GM19452 (cell line): ENCODE measurements at regions not wholly inside any gene's neighbourhood (a gene's known extent, or its start where the extent isn't known, plus 50 kb on each side); places are given as distances from the start of the nearest gene placed in this dataset.

ENCODE experiments used
- ATAC-seq: cut with Tn5 transposase; IDR thresholded peaks from one replicate; pipeline ENCODE4 v1.9.1; 2021; ENCODE audit not compliant: unreplicated experiment

DNA sequence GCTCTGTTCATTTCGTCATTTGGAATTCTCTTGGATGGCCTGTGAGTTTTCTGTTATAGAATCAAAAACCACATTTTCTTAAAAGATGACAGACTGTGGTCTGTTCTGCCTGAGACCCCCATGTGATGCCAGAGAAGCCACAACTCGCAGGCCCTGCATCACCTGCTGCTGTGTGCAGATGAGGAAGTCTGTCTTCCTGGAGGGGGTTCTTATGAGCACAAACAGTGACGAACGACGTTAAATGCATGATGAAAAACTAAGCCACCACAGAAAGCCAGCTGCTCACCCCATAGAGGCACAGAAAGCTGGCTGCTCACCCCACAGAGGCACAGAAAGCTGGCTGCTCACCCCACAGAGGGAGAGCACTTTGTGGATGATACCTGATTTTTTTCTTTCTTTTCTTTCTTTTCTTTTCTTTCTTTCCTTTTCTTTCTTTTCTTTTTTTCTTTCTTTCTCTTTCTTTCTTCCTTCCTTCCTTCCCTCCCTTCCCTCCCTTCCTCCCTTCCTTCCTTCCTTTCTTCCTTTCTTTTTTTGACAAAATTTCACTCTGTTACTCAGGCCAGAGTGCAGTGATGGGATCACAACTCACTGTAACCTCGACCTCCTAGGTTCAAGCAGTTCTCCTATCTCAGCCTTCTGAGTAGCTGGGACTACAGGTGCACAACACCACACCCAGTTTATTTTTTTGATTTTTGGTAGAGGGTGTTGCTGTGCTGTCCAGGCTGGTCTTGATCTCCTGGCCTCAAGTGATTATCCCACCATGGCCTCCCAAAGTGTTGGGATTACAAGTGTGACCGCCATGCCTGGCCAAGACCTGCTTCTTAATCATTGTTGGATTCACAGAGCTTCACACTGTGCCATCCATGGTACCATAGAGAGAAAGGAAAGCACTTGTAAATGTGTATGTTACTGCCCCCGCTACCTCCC lies 1191.4 kb downstream of the UQCRFS1 start:
- ATAC-seq, result no peak

DNA sequence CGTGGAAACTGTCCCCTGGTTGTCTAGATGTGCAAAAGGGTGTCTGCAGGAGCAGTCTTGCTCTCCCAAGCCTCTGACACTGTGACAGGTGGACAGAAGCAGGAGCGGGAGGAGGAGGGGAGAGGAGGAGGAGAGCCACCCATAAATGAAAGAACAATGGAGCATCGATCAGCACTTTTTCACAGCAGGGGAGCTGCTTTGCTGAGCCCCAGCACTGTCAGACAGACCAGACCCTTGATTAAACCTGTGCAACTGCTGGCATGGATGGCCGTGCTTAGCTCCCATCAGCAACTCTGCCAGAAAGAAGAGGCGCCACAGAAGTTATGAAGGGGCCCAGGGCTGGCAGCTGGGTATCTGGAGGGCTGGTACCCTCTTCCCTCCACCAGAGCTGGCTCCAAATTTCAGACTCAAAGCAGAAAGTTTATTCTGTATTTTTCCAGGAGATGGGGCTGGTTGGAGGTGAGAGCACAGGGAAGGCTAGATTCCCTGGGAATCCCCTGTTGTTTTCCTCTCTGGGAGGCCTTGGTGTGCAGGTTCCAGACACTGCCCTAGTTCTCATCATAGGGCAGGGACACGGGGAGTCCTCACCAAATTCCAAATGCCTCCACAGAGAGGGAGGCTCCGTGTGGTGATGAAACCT lies 1192.2 kb downstream of the UQCRFS1 start:
- ATAC-seq, result no peak

DNA sequence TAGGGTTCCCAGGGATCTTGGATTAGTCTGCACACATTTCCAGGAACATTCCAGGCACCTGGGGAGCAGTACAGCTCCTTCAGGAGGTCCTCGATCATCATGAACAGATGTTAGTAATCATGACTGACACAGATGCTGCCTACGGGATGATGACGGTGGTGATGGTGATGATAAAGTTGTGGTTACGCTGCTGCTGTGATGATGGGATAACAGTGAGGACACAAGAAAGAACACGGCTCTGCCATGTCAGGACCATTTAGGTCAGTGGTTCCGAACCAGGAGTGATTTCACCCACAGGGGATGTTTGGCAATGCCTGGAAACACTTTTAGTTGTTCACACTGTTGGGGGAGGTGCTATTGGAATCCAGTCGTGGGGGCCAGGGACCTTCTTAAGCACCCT lies 1193.0 kb downstream of the UQCRFS1 start:
- ATAC-seq, result no peak

DNA sequence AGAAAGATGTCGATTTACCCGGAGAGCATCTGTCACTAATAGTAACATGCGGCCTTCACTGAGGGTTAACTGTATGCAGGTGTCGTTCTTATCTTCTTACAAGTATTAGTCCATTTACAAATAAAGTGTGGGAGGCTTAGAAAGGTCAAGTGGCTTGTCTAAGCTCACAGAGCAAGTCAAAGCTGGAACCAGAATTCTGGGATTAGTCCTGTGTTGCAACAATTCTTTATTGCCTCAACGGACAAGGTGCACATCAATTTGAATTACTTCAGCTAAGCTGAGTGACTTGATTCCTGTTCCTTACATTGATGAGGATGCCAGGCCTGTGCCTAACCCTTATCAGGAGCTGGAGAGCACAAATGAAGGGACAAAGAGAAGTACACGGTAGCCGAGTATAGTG lies 1193.6 kb downstream of the UQCRFS1 start:
- no peak for ATAC-seq

DNA sequence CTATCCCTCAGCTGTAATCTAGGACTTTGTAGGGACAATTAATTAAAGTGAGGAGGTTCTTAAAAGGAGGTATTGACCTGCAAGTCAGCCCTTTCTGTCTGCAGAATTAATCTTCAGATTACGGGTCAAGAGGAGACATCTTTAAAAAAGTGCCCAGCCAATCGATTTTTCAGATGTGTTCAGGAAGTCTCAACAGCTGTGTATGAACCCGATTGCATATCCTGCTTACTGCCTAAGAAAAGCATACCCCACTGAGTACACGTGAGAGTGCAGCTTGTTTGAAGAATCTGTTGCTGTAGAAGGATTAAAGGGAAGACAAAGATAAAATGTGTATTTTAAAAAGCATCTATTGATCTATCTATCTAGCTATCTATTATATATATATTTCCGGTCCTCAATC lies 1194.5 kb downstream of the UQCRFS1 start:
- ATAC-seq, result no peak

DNA sequence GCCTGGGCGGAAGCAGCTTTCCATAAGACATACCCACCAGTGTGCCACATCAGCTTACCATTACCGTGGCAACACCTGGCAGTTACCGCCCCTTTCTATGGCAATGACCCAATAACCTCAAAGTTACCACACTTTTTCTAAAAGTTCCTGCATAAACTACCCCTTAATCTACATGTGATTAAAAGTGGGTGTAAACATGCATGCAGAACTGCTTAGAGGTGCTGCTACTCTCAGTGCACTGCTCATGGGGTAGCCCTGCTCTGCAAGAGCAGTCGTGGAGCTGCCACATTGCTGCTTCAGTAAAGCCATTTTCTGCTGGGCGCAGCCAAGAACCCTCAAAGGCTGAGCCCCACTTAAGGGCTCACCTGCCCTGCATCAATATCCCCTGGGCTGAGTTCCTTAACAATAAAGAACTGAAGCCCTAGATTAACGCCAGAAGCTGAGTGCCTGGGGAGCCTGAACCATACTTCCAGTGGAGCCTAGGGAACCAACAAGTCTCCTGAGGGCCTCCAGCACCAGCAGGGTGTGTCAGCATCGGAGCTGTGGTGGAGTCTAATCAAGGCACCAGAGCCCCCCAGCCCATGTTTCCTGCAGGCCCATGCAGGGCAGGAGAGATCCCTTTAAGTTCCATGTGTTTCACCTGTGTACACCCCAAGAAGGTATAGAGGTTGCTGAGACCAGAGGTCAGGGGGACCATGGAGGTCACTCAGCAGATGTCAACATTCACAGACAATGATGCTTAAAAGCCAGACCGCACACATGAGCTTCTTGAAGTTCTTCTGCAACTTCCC lies 1198.1 kb downstream of the UQCRFS1 start:
- no peak for ATAC-seq

DNA sequence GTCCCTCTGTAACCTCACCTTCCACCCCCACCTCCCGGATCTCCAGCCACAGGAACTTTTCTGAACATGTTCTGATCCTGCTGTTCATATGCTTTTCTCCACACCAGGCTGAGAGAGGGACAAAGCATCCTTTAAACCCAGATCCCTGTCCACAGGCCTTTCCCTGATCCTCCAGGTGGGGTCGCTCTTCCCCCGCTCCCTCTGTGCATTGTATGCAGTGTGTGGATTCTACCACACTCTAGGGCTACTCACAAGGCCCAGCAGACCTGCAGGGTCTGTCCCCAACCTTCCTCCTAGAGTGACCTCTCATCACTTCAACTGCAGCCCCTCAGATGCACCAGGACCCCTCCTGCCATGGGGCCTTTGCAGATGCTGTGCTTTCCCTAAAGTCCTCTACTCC lies 1200.6 kb downstream of the UQCRFS1 start:
- ATAC-seq, result no peak

DNA sequence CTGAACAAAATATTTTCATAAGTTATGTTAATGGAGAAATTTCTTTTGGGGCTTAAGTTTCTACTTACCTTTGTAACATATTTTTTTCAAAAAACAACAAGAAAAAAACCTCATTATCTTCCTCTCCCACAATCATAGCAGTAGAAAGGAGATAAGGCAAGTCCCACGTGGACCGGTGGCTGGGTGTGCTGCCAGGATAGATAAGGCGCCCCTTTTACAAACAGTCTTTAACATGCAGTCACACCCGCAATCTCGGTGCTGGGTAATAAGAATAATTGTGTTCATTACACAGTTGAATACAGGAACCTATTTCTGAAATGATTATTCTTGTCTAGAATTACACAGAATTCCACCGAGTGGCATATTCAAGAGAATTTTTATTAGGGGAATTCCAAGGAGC lies 1202.3 kb downstream of the UQCRFS1 start:
- no peak for ATAC-seq

DNA sequence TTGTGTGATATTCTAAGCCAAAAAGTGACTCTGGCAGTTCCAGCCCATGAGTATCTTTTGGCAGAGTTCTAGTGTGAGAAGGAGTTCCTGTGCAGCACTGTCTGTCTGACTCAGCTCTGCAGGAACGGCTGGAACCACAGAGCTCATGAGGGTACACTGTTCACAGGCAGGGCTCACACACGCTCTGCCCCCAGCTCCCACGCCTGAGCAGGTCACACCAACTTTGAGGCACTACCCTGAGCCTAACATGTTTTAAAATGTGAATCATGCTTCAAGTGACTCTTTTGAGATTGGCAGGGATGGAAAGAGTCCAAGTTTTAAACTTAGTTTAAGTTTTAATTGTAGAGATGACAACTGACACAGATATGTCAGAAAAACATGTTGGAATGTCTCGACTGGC lies 1203.3 kb downstream of the UQCRFS1 start:
- no peak for ATAC-seq

DNA sequence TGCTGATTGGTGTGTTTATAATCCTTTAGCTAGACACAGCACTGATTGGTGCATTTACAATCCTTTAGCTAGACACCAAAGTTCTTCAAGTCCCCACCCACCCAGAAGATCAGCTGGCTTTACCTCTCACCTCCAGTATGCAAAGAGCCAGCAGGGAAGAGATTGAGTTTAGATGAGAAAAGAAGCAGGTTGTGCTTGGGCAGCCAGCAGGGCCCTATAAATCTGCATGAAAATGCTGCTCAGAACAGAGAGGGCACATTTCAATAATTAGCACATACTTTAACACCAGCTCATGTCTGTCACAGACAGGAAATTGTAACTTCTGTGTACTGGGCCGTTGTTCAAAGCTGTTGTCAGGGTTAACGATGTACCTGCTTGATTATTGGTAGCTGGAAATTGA lies 1204.3 kb downstream of the UQCRFS1 start:
- no peak for ATAC-seq

DNA sequence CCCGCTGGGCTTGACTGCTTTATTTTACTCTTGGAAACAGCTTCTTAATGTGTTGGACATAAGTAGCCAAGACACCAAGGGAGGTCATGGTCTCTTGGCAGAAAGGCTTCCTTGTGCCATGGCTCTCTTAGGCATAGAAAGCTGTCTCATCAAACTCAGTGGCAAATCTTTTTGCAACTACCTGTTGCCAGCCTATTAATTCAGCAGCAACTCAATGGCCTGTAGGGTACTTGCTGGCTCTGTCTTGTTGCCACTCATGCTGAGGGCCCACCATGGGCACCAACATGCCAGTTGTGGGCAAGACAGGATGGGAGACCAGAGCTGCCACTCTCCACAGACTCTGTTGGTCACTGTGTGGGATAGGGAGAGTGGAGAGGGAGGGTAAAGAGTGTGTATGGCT lies 1209.4 kb downstream of the UQCRFS1 start:
- no peak for ATAC-seq

DNA sequence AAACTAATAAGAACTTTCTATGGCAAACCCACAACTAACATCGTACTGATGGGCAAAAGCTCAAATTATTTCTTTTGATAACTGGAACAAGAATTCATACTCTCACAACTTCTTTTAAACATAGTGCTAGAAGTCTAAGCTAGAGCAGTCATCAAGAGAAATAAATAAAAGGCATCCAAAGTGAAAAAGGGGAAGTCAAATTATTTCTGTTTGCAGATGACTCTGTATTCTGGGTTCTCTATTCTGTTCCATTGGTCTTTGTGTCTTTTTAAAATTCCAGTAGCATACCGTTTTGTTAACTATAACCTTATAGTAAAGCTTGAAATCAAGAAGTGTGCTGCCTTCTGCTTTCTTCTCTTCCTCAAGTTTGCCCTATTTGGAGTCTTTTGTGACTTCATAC lies 1215.9 kb downstream of the UQCRFS1 start:
- no peak for ATAC-seq

DNA sequence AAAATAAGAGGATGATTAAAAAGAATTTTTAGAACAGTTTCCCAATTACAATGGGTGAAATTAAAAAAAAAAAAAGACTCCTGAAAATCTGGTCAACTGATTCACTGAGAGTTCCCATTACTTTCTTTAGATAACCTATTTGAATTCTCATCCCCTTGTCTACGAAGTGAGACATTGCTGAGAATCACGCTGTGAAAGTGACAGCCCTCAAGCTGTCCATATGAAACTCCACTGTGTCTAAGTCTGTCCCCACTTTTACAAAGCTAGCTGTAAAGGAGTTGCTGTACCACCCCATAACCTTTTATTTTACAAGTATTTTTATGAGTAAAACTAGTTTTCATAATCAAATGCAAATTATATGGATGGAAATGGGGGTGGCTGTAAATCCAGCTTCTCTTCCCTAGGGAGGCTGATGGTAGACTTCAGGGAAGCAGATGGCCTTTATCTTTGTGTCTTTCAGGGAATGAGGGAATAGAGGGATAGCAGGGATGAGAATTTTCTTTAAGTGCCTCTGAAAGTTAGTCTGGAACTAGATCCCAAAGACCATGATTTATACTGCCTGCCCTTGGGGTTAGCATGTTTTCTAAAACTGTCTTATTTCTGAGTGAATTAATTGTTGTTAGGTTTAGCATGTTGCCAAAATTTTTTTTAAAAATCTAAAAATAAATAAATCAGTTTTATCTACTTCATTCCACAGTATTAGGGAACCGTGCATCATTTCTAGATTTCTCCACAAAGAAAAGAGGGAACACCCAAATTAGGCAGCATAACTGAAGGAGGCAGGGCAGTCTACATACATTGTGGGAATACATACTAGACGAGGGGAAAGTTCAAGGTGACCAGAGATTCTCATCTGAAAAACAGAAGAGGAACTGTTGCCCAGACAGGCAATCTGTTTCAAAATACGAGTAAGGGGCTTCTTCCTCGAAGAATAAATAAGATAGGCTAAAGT lies 1219.1 kb downstream of the UQCRFS1 start:
- ATAC-seq, result no peak

DNA sequence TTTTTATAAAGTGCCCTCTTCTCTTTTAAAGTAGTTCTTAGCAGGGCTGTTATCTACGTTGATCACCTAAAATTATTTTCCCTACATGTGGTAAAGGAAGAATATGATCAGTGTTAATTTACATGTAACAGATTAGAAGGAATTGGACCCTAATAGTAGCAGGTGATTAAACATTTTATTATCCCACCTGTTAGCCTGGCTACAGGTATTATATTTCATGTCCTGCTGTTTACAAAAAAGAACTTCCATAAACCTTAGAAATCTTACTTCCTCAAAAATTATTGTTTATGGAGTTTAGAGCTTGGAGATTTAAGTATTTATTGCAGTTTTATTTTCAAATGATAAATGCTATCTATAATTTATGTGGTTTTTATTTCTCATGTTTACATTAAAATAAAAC lies 1226.7 kb downstream of the UQCRFS1 start:
- ATAC-seq, result no peak

DNA sequence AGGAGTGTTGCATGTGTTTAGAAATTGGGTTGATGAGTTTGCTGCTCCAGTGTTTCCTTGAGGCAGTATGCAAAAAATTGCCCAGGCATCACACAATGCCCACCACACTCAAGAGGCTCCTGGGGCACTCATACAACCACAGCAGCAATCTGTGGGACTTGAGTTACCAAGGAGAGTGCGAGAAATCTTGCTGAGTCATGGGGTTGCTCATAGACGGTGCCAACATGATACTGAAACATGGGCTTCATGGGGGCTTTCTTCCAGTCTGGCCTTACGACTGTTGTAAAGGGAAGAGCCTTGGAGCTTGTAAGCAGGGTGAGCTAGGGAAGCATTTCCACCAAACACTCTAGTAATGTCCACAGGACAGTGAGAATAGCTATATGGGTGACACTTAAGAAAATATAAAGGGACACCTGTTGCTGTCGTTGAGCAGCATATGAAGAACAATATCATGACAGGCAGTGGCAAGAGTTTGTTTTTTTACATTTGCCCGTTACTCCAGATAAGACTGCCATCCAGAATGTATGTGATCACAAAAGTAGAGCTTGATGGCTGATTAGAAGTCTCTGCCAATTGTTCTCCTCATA lies 1237.4 kb downstream of the UQCRFS1 start:
- no peak for ATAC-seq

DNA sequence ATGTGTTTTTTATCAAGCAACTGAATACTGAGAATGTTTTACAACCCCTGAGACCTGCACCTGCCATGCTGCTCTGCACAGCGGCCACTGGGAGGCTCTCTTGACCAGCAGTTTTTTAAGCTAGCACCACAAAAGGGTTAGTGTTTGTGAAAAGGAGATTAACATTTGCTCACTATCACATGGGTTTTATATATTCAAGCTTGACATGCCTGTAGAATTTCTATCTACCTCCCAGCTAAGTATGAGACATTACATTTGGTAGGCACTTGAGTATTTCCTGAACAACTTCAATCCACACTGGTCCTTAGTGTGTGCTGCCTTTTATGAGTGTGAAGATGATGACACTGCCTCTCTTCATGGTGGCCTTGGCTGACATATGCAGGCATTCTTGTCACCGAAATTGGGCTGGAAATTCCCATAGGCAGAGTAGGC lies 1238.9 kb downstream of the UQCRFS1 start:
- ATAC-seq, result no peak

DNA sequence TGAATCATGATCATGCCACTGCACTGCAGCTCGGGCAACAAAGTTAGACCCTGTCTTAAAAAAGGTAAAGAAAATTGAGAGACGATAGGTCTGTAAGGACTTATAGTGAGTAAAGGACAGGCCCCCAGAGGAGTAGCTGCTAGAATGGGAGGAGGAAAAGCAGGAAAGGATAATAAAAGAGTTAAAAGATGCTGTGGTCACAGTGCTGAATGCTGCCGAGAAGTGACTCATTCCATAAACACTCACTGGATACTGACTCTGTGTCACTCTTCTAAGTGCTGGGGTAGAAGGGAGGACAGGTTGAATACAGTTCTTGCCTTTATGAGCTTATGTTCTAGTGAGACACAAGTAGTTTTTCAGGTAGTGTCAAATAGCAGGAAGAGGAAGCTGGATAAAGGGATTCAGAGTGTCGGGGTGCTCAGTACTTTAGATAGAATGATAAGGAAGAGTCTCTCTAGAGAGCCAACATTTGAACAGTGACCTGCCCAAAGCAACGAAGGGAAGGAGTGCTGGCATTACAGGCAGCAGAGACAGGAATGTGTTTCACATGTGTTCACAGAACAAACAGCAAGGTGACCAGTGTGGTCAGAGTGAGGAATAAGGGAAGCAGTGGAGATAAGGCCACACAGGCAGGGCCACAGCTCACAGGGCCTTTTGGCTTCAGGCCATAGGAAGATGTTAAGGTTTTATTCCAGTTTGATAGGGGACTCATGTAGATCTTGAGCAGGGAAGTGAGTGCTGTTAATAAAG lies 1240.5 kb downstream of the UQCRFS1 start:
- no peak for ATAC-seq

DNA sequence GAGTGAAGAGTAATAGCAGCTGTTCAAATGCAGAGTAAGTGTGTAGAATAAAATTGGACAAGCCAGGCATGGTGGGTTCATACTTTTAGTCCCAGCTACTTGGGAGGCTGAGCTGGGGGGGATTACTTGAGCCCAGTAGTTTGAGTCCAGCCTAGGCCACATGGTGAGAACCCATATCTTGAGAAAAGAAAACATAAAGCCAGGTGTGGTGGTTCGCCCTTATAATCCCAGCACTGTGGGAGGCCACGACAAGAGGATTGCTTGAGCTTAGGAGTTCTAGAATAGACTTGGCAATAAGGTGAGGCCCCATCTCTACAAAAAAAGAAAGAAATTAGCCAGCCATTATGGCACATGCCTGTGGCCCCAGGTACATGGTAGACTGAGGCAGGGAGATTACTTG lies 1241.1 kb downstream of the UQCRFS1 start:
- ATAC-seq, result no peak

DNA sequence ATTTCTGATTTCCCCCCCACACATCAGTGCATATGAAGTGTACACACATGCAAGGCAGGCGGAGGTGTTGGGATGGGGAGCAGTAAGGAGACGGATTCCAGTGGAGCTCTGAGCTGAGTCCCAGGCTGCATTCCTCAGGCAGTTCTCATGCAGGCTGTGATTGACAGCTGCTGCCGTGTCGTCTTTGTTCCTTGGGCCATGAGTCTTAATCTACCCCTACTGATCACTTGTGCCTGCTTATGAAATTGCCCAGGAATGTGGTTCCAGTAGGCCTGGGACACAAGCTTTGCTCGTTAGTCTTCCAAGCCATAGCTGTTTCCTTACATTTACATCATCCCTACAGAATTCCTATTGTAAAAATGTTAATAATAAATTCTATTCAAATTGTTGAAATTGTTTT lies 1241.9 kb downstream of the UQCRFS1 start:
- no peak for ATAC-seq
